Kasumi-1 (cell line): ENCODE measurements at regions not wholly inside any gene's neighbourhood (a gene's known extent, or its start where the extent isn't known, plus 50 kb on each side); places are given as distances from the start of the nearest gene placed in this dataset.

Experiments used
- DNase-seq, 2 experiments: peaks; one replicate each; lab custom pipeline; 2025; lab: John Stamatoyannopoulos, UW

- DNase-seq = no peak
Observed at GRCh38 chr18:24530630-24531111, 70.2 kb downstream of the HRH4 start.

- no peak for DNase-seq
Observed at GRCh38 chr18:24534271-24534670, 73.8 kb downstream of the HRH4 start.

DNA sequence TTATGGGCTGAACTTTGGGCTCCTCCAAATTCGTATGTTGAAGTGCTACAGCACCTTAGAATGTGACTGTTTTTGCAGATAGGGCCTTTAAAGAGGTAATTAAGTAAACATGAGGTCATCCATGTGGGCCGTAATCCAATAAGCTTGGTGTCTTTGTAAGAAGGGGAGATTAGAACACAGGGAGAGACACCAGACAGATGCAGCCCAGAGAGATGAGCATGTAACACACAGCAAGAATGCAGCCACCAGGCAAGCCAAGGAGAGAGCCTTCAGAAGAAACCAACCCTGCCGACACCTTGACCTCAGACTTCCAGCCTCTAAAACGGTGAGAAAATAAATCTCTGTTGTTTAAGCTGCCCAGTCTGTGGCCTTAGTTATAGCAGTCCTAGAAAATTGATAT lies 74.3 kb downstream of the HRH4 start:
- DNase-seq = no peak

DNA sequence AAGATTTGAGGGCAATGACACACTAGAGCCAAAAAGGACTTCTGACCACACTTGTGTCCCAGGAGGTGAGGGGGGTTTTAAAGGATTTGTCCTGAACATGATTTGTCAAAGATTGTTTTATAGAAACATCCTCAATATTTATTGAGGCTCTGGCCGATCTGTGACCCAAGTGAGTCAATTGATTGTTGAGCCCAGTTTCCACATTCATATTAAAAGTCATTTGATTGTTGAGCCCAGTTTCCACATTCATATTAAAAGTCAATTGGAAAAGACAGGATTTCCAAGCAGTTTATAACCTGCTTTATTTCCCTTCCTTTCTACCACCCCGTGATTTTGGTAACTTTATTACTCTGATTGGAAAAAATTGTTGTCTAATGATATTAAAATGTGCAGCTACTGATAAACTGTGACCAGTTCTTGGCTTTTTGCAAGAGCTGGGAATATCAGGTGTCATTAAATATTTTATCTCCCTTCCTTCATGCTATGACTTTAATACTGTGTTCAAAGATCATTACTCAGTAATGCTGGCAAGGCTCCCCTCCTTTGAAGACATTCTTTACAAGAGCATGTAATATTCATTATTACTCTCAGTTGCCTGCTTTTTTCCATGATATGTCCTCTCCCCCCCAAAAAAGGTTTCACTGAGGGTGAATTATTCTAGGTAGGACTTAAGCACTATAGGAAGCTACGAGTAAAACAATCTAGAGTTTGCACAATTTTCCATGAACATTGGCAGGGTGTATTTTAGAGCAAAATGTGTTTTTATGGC lies 75.3 kb downstream of the HRH4 start:
- DNase-seq = no peak

DNA sequence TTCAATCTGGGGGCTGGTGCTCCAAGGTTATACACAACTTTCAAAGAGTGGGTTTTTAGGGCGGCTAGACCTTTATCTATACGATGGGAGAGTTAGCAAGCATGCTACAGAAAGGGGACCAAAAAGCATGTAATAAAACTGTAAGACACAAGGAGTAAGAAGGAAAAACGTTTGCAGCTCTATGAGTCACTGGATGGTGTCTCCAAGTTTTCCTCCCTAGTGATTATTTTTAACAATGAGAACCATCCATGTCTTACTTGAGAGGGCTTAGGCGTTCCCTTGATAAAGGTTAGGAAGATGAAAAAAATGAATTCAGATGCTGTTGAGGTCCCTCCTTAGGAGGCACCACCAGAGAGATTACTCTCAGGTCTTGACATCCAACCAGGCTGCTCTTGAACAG lies 75.9 kb downstream of the HRH4 start:
- DNase-seq = no peak

DNA sequence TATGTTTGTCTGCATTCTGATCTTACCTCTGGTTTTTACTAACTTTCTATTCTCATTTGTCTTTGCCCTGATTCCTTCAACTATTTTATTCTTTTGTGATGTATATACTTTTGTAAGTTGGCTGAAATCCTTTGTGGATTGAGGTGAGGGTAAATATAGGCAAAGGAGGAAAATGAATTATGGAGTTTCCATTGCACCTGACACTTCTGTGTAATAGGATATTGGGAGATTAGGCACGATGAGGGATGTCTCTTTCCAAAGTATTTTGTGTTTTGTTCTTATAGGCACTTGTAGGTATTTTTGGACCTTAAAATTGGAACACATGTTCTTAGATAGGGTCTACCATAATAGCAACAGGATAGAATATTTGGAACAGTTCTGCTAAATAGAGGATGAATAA lies 76.4 kb downstream of the HRH4 start:
- no peak for DNase-seq

DNA sequence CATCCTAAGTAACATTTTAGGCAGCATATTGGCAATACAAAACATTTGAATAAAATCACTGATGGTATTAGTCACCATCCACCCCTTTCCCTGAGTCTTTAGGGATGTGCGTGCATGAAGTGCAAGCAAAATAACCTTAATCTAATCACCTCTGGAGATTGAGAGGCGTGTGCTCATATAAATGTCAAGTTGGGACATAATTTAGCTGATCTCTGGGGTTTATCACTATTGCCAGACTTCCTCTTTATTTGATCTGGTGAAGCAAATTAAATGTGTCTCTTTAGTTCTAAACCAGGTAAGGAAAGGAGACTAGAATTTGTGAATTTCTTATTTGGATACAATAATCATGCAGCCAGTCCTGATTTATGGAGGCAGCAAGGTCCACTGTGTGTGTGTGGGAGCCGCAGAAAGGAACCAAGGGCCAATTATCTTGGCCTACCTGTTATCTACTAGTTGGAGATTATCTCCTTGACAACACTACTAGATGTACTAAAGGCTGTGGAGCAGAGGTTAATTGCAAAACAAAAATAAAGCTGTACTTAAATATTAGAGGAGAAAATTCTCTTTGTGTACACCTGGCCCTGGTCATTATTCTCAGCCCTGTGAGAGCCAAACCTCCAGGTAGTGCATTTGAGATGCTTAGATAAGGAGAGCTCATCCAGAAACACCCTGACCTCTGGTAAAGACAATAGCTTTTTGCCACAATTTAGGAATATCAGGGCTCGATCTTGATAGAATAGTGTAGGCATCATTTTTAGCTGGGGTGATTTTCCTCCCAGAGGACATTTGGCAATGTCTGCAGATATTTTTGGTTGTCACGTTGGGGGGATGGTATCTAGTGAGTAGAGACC lies 78.2 kb downstream of the HRH4 start:
- DNase-seq = peak in 1 of 2 experiments; percentile 5

GRCh38 chr18:24539866-24540617 lies 79.6 kb downstream of the HRH4 start:
- no peak for DNase-seq

- DNase-seq = no peak
Observed at GRCh38 chr18:24540896-24541295, 80.5 kb downstream of the HRH4 start.

DNA sequence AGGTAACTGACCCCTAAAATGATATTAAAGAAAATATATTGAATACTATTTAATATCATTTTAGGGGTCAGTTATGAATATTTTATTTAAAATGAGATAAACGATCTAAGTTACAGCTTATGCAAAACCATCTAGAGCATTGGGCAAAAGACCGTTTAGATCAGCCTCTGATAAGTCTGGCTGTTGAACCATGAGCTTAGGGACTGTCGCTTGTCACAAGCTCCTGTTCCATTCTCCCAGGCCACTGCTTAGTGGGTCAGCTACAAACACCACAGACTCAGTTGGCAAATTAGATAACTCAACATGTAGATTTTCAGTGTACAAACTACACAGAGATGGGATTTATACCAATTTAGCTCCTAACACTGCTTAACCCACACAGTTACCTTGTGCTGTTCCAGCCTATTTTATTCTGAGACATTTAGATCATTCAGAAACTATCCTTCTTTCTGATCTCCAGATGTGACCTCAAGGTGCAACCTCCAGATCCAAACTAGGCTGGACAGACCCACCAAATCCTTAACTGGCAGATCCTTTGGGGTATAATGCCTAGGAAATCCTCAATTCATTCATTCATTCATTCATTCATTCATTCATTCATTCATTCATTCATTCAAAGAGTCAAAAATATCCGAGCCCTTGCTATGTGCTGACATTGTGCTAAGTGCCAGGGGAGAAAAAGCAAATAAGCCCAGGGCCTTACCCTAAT lies 82.8 kb downstream of the HRH4 start:
- no peak for DNase-seq

DNA sequence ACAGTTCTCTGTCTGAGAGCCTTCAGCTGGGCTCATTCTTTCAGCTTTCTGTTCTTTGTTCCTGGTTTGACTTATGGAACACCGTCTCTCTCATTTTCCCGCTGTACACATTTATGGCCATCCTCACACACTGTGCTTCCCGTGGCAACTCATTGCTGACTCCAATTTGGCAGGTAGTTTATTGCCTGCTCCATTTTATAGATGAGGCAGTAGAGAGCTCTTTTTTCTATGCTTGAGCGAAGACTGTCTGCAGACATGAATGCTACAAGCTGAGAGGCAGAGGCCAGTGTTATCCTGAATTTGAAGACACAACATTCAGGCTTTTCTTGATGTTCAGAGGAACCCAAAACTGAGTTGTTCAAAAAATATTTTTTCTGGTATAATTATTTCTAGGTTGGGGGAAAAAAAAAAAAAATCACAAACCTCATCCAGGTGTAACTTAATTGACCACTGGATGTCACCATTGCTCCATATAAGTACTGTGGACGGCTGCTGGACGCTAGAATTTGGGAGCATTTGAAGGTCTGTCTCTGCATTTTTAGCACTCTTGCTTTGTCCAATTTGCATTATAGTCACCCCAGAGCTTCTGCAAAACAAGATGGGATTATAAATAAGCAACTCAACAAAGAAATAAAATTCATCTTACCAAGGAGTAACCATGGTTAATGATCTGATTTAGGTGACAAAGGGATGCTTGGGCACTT lies 83.5 kb downstream of the HRH4 start:
- DNase-seq = no peak

DNA sequence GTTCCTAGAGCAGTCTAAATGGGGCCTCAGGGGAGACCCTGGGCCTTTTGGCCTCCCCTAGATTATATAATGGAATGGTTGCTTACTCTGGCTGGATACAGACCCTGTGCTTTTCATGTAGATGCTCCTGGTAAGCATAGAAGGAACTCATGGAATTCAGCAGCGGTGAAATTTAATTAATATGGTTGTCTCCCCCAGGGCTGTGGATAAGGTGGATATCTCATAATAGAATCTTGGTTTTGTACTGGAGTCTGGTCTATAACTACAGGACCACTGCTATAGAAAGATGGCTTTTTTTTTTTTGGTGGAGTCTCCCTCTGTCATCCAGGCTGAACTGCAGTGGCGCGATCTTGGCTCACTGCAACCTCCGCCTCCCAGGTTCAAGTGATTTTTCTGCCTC lies 84.5 kb downstream of the HRH4 start:
- DNase-seq = no peak

DNA sequence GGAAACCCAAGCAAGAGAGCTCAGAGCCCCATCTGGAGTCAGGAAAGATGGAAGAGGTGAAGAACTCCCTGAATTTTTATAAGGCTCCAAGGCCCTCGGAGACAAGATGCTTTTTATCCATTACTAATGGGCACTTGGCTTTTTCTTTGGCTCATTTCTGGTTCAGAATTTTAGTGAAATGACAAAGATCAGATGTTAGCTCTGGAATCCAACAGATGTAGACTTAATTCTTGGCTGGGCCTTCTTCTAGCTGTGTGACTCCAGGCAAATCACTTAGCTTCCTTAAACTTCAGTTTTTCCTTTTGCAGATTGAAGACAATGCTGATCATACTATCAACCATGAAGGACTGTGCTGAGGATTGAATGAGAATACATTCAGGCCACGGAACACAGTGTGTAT lies 85.2 kb downstream of the HRH4 start:
- DNase-seq = no peak

DNA sequence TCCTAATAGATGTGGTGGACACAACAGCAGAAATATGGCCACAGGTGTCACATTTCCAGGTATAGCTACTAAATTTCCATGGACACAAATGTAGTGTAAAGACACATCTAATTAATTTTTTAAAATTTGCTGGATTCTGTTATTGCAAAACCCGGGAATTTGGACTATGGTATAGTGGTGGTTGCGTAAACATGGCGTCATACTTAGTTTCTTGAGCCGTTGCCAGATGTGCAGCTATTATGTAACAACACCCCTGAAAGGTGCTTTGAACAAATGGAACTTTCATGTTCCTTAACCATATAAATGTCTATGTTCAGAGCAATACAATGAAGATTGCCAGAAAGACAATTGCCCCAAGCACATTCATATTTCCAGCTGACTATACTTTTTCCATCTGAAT lies 85.9 kb downstream of the HRH4 start:
- no peak for DNase-seq

- no peak for DNase-seq
Observed at GRCh38 chr18:24548583-24548982, 88.1 kb downstream of the HRH4 start.

GRCh38 chr18:24552218-24552617 lies 91.8 kb downstream of the HRH4 start:
- no peak for DNase-seq

- DNase-seq = no peak
Observed at GRCh38 chr18:24553571-24554285, 93.3 kb downstream of the HRH4 start.

- no peak for DNase-seq
Observed at GRCh38 chr18:24558403-24558802, 98.0 kb downstream of the HRH4 start.

DNA sequence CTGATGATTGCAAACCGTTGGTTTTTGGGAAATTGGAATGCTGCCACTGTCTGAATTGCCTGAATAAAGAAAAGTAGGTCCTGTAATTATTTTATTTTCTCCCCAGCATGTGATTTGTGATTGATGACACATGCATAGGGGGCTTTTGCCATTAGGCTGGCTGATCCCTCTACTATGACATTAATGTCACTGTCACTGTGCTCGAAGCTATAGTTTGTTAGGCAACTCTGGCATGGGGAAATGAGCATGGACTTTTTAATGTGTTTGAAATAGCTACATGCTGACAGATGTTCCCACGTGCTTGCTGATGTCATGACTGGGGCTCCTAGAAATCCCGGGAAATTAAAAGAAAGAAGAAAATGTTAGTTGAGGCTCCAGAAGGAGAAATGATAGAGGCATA lies 99.1 kb downstream of the HRH4 start:
- no peak for DNase-seq

DNA sequence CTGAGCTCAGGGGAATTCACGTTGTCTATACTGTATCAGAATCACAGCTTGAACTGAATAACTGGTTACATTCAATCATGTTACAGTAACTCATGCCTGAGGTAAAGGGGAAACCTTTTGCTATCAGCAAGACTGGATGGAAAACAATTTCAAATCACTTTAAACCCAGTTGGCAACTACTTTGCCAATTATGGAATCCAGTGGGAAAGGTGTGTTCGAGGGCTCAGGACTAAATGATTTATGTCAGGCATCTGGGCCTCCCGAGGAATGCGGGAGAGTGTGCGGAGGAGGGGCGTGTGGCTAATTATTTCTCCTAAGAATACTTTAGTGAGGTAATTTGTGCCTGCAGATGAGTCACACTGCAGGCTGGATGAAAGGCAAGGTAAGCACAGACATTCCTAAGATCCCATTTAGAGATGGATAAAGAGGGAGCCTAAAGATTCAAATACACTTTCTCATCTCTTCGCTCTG lies 100.1 kb downstream of the HRH4 start:
- no peak for DNase-seq
